ENCODE measurements at regions not wholly inside any gene's neighbourhood (a gene's known extent, or its start where the extent isn't known, plus 50 kb on each side); places are given as distances from the start of the nearest gene placed in this dataset.

- Histone ChIP-seq H3K36me3 (ENCODE audit: insufficient read depth in 1 of 2, low read depth in 1 of 2) (no peaks in the 10 kb centered on the region), H3K27ac (no peak overlapping the region), H3K9me3 (no peaks in the 10 kb centered on the region), H3K27me3 (ENCODE audit: insufficient read depth in 3 of 3, low read length in 2 of 3) (no peaks in the 10 kb centered on the region), H3K4me3 (no peak overlapping the region), H3K4me1 (no peaks in the 10 kb centered on the region)
- DNase-seq (no peak), ATAC-seq (no peak)
- no peak for TF ChIP-seq CTCF (IDR thresholded peaks at IDR 0.05)
- intact Hi-C loops (cut with DNase I) = loop anchor here in 1 of 2 donors (5.0 to 10.0 kb wide), 2 partner anchors 82 to 820 kb away; partner anchors contain the start of gene FBXL5
- 19 to 30% (median 29%) methylated on average over 1 of the region's 1 CpG for WGBS, 3 donors
These were observed 167.0 kb upstream of the CPEB2 start for GRCh38 chr4:14835288-14835687.

GRCh38 chr4:14835708-14836425, 166.4 kb upstream of the CPEB2 start:
- DNase-seq (no peak), ATAC-seq (peak in 2 of 4 donors; percentile 44 to 48)
- no peak overlapping the region for H3K27ac ChIP-seq
- no peak for TF ChIP-seq CTCF (IDR thresholded peaks at IDR 0.05)
- H3K9me3 ChIP-seq = no peaks in the 10 kb centered on the region
- no peaks in the 10 kb centered on the region for H3K27me3 ChIP-seq (ENCODE audit: insufficient read depth in 3 of 3, low read length in 2 of 3)
- no peaks in the 10 kb centered on the region for H3K36me3 ChIP-seq (ENCODE audit: insufficient read depth in 1 of 2, low read depth in 1 of 2)
- H3K4me1 ChIP-seq = no peaks in the 10 kb centered on the region
- 84 to 87% (median 85%) methylated on average over 3 of the region's 3 CpGs for WGBS, 3 donors
- H3K4me3 ChIP-seq = no peak overlapping the region
- intact Hi-C loops (cut with DNase I) = loop anchor here in 1 of 2 donors (5.0 to 10.0 kb wide), 2 partner anchors 81 to 819 kb away; partner anchors contain the start of gene FBXL5

GRCh38 chr4:14837860-14838259, 164.4 kb upstream of the CPEB2 start:
- peak in 2 of 4 donors; percentile 34 to 37 for ATAC-seq
- WGBS, 3 donors = 75 to 79% (median 79%) methylated on average over 4 of the region's 4 CpGs
- Histone ChIP-seq H3K27me3 (ENCODE audit: insufficient read depth in 3 of 3, low read length in 2 of 3) (no peaks in the 10 kb centered on the region), H3K4me1 (peaks cover 15% of the 10 kb centered on the region), H3K9me3 (no peaks in the 10 kb centered on the region), H3K36me3 (ENCODE audit: insufficient read depth in 1 of 2, low read depth in 1 of 2) (no peaks in the 10 kb centered on the region), H3K27ac (no peak overlapping the region), H3K4me3 (no peak overlapping the region)
- intact Hi-C loops (cut with DNase I) = loop anchor here in 1 of 2 donors (5.0 to 10.0 kb wide), 2 partner anchors 79 to 817 kb away; partner anchors contain the start of gene FBXL5
- DNase-seq = no peak
- TF ChIP-seq CTCF (IDR thresholded peaks at IDR 0.05) = no peak

- Histone ChIP-seq H3K4me1 (peaks cover 18% of the 10 kb centered on the region), H3K27me3 (ENCODE audit: insufficient read depth in 3 of 3, low read length in 2 of 3) (no peaks in the 10 kb centered on the region), H3K9me3 (no peaks in the 10 kb centered on the region), H3K4me3 (no peak overlapping the region), H3K36me3 (ENCODE audit: insufficient read depth in 1 of 2, low read depth in 1 of 2) (no peaks in the 10 kb centered on the region), H3K27ac (peak overlapping the region; percentile 67)
- ATAC-seq = peak; percentile 92 to 97 (median 95)
- intact Hi-C loops (cut with DNase I) = no loop called here
- 41 to 63% (median 46%) methylated on average over 6 of the region's 6 CpGs for WGBS, 3 donors
- peak; percentile 48 to 72 for DNase-seq
- no peak for TF ChIP-seq CTCF (IDR thresholded peaks at IDR 0.05)
These were observed 160.2 kb upstream of the CPEB2 start for GRCh38 chr4:14841801-14842768.
